Prostate gland (tissue), 2 donors: ENCODE measurements at regions not wholly inside any gene's neighbourhood (a gene's known extent, or its start where the extent isn't known, plus 50 kb on each side); places are given as distances from the start of the nearest gene placed in this dataset.

Experiments
- POLR2AphosphoS5 ChIP-seq: sonication (generic); formaldehyde crosslinking; IDR thresholded peaks from one replicate; pipeline ENCODE4 v1.6.1; 2017; ENCODE audit warnings: antibody characterized with exemption
- TF ChIP-seq, protein P1 (sequence below), 4 experiments: fragments of 200-600 bp in 2 of 4; fragments of 450-650 bp in 2 of 4; sonication (generic) in 2 of 4; IDR thresholded peaks; 1 replicate in 3 of 4; 2 replicates in 1 of 4; pipeline ENCODE4 v1.5.1; 2016 to 2019; ENCODE audit warnings: antibody characterized with exemption in 4 of 4, mild to moderate bottlenecking in 2 of 4, moderate library complexity in 2 of 4

- TF ChIP-seq, protein P1, sequence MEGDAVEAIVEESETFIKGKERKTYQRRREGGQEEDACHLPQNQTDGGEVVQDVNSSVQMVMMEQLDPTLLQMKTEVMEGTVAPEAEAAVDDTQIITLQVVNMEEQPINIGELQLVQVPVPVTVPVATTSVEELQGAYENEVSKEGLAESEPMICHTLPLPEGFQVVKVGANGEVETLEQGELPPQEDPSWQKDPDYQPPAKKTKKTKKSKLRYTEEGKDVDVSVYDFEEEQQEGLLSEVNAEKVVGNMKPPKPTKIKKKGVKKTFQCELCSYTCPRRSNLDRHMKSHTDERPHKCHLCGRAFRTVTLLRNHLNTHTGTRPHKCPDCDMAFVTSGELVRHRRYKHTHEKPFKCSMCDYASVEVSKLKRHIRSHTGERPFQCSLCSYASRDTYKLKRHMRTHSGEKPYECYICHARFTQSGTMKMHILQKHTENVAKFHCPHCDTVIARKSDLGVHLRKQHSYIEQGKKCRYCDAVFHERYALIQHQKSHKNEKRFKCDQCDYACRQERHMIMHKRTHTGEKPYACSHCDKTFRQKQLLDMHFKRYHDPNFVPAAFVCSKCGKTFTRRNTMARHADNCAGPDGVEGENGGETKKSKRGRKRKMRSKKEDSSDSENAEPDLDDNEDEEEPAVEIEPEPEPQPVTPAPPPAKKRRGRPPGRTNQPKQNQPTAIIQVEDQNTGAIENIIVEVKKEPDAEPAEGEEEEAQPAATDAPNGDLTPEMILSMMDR (IDR thresholded peaks at IDR 0.05), result no peak
- no peak for TF ChIP-seq POLR2AphosphoS5
These were observed 278.5 kb upstream of the RASGRP1 start for GRCh38 chr15:38843051-38843501.
